NCI-H526 (cell line): ENCODE measurements at regions not wholly inside any gene's neighbourhood (a gene's known extent, or its start where the extent isn't known, plus 50 kb on each side); places are given as distances from the start of the nearest gene placed in this dataset.
A peak's percentile ranks its signal among the peaks of the same experiment; 100 is the strongest.
"Not testable (repeated sequence)": the region's sequence is repeated elsewhere in the genome, so short reads cannot be mapped to it uniquely, and the experiment has no call there.

Source experiments
- DNase-seq, 2 experiments: peaks; one replicate each; lab custom pipeline; 2025; lab: John Stamatoyannopoulos, UW

GRCh38 chr12:67716817-67717216 is 68.3 kb downstream of the DYRK2 start:
- no peak for DNase-seq

DNA sequence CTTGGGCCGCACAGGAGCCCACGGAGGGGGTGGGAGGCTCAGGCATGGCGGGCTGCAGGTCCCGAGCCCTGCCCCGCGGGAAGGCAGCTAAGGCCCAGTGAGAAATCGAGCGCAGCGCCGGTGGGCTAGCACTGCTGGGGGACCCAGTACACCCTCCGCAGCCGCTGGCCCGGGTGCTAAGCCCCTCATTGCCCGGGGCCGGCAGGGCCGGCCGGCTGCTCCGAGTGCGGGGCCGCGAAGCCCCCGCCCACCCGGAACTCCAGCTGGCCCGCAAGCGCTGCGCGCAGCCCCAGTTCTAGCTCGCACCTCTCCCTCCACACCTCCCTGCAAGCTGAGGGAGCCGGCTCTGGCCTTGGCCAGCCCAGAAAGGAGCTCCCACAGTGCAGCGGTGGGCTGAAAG is 70.8 kb downstream of the DYRK2 start:
- DNase-seq = not testable (repeated sequence)

GRCh38 chr12:67720351-67720856 is 71.9 kb downstream of the DYRK2 start:
- peak; percentile 92 to 94 for DNase-seq

DNA sequence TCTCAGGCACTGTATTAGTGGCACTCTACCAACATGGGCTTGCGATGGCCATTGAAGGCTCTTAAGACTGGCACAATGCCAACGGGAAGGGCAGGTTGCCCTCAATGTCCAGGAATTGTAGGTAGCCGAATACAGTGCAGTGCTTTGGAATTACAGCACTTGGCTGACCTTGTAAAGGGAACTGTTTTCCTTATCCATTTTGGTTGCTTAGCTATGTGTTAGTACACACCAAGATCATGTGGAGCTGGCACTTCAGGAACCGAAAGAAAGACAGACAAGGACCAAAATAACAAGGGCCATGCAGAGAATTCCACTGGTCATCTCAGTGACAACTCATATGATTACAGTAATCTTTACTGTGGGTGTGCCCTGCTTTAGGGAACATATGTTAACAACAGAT is 72.7 kb downstream of the DYRK2 start:
- DNase-seq = peak in 1 of 2 experiments; percentile 10

DNA sequence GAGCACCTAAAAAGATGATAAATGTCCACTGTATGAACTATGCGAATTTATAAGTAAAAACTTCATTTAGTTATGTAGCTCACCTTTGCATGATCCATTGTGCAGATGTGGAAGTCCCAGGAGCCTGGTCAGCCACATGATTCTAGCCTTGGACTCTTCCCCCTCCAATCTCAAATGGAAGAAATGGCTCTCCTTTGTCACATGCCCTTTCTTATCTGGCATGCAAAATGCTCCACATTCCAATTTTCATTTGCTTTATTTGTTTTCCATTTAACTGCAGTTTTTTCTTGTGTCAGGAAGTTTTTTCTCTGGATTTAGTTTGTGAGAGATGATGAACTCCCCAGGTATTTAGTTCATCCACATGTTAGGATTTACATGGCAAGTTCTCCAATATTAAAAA is 73.8 kb downstream of the DYRK2 start:
- no peak for DNase-seq

DNA sequence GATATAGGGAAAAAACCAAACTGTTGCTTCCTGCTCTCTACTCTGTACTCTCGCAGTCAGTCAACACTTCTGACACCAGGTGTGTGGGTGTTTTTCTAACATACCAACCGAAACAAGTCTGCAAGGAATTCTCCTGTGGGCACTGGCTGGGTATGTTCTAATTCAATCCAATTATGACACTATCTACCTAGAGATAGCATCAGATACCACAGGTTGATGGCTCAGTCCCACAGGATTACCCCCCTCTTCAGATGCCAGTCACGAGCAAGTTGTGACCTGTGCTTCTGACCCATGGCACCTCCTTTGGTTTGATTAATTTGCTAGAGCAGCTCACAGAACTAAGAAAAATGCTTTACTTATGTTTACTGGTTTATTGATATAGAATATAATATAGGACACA is 78.3 kb downstream of the DYRK2 start:
- DNase-seq = no peak

DNA sequence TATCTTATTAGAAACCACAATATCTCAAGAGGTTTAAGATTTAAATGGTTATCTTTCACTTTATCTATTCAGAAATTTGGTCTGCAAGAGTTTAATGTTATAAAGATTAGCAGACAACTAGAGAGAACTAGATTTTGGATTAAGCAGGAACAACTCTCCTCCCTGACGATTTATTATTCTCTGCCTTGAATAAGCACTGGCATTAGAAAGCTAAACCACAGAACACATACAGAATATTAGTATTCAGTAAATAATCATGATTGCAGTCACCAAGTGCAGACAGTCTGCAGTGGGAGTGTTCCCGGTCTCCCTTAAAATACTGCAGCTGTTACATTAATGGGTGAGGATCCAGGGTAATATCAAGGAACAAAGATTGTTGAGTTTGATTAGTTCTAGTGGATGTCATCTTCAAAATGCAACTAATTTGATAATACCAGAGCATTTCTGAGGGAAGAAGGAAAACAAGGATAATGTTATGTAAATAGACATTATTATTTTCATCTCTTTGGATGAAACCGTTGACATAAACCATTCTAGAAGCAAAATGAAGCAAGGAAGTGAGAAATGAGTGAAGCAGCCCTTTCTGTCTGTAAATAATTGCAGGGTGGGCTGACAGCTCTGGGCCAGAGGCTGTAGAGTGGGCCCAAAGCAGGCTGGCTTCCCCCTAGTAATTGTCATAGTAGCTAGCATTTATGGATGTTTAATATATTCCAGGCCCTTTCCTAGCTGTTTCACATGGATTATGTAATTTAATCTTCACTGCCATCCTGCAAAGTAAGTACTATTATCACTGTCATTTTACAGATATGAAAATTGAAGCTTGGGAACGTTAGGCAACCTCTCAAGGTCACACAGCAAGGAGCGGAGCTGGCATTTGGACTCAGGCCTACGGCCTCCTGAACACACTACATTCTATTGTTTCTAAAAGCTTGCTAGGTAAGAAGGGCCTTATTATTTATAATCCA is 79.4 kb downstream of the DYRK2 start:
- no peak for DNase-seq

DNA sequence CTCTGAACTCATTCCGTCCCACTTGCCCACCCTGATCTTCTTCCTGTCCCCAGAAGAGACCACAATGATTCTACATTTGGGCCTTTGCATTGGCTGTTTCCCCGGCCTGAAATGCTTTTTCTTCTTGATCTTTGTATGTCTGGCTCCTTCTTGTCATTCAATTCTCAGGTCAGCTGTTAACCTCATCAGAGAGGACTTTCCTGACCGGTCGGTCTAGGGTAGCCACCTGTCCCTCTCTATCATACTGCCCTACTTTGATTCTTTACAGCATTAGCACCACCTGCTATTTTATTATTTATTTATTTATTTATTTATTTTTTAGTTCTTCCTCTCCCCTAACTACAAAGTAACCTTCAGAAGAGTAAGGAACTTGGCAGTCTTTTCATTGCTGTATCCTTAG is 84.3 kb downstream of the DYRK2 start:
- DNase-seq = no peak

DNA sequence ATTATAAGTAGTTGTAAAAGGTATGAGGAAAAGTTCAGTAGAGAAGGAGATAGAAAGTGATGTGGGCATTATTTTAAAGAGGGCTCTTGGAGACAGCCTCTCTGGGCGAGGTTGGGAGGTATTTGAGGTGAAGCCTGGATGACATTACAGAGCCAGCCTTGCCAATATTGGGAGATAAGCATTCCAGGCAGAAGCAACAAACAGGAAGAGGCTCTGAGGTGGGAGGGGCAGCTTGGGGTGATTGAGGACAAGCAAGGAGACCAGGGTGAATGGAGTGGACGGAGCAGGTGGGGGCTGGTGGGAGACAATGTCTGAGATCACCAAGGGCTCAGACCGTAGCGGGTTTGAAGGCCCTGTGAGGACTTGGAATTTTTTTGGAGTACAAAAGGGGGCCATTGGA is 87.3 kb downstream of the DYRK2 start:
- no peak for DNase-seq

DNA sequence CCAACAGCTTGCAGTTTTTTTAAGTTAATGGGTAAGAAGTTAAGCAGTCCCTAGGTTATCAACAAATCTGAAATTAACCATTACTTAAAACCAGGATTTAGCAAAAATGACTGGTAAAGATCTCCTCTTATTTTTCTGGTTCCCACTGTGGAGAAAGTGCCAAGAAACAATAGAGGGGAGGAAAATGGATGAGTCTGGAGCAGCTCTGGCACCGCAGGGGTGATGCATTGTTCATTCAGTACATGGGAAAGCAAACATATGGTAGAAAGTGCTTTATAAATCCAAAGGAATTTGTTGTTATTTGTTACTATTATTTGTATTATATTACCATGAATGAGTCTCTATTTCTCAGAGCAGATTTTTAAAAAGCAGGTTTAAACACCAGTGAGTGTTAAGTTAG is 92.2 kb downstream of the DYRK2 start:
- DNase-seq = no peak

DNA sequence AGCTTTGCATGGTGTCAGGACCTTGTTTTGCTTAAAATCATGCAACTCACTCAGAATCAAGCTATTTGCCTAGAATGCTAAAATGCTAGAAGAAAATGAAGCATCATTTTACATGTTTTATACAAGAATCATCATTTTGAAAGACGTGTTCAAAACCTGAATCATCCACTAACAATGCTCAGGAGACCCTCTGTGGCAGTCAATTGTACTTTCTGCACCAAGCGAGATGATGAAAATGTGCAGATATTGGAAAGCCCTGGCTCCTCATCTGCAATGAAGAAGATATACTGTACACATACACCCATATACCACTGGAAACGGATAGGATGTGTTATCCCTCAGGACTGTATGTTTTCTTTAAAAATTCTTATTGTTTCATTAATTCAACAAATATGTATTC is 92.7 kb downstream of the DYRK2 start:
- no peak for DNase-seq

- no peak for DNase-seq
These were observed 93.9 kb downstream of the DYRK2 start for GRCh38 chr12:67742461-67742860.

DNA sequence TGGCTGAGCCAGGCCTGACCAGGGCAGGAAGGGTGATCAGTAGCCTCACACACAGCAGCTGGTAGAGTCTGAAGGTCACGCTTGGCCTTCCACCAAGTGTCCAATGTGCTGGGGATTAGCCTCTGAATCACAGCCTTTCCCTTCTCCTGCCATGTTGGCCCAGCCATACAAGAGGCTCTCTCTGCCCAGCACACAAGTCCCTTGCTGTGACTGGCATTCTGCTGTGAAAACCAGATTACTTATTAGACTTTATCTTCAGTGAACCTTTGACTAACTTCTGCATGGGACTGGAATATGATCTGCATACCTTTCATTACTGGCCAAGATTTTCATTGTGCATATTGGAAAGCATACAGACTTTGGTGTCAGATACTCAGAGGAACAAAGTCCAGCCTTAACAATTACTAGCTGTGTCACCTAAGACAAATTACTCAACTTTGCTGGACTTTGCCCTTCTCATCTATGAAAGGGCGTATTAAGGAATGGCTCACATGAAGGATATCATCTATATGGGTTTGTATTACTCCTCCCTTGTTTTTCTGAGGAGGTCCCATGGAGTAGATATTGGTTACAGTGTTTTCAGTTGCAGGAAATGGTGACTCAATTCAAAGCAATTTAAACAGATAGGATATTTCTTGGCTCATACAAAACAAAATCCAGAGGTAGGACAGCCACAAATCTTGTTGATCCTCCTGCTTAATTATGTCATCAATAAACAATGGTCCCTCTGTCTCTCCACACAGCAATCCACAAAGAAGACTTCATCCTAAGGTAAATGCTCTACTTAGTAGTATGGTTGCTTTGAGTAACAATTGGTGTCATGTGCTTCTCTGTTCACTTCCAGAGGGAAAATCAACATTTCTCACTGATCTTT is 99.6 kb downstream of the DYRK2 start:
- DNase-seq = peak in 1 of 2 experiments; percentile 13

DNA sequence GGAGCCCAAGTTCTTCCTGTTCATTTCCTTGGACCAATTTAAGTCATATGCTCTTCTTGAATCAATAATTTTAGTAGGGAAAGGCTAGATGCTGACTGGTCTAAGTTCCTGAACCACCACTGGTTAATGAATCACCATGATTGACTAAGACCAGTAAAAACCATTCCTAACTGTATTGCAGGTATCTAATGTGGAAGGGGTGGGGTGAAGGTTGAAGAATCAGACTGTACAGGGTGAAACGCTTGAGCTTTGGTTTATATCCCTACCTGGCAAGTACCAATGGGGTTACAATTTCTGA is 100.1 kb downstream of the DYRK2 start:
- DNase-seq = no peak

GRCh38 chr12:67750513-67751183 is 102.1 kb downstream of the DYRK2 start:
- DNase-seq = no peak

DNA sequence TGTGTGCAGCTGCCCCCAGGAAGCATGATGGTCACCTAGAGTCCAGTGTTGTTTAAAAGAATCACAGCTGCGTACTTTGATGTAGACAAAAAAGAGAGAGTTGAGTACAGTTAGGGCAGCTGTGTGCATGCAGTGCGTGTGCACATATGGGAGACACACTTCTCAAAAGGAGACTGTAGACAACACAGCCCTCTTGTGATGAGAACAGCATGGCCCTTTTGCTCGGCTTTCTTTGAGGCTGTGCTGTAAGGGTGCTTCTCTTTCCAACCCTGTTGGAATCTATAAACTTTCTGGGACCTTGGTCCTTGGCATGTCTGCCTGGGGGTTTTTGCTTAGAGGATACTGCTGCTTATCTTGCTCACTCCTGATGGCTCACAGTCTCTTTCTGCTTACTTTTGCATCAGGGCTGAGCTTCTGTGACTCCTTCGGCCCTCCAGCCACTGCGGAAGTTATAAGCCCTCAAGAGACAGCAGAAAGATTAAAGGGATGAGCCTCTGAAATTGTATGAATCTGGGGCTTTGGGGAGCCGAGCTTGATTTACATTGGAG is 102.9 kb downstream of the DYRK2 start:
- no peak for DNase-seq

DNA sequence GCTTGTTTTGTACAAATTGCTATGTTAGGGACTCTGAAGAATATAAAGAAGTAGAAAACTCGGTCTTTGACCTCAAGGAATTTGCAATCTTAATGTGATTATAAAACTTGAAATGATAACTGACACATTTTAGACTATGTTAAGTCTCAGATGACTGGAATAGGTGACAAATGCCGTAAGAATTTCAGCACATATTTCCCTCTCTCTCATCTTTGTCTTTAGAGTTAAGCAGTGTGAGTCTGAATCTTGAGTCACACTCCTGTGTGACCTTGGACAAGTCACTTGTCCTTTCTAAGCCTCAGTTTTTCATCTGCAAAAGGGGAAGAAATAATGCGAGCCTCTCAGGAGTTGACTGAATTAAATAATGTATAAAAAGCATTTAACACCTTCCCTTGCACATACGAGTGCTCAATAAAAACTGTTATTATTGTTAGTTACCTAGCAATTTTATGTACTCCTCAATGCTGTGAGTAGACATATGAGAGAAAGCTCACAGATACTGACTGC is 103.7 kb downstream of the DYRK2 start:
- no peak for DNase-seq

- no peak for DNase-seq
These were observed 106.6 kb downstream of the DYRK2 start for GRCh38 chr12:67754933-67755697.

- no peak for DNase-seq
These were observed 109.1 kb downstream of the DYRK2 start for GRCh38 chr12:67757651-67758050.

GRCh38 chr12:67758119-67758518 is 109.6 kb downstream of the DYRK2 start:
- peak in 1 of 2 experiments; percentile 5 for DNase-seq

GRCh38 chr12:67758521-67758920 is 110.0 kb downstream of the DYRK2 start:
- DNase-seq = no peak
